ENCODE measurements at regions not wholly inside any gene's neighbourhood (a gene's known extent, or its start where the extent isn't known, plus 50 kb on each side); places are given as distances from the start of the nearest gene placed in this dataset.

DNA sequence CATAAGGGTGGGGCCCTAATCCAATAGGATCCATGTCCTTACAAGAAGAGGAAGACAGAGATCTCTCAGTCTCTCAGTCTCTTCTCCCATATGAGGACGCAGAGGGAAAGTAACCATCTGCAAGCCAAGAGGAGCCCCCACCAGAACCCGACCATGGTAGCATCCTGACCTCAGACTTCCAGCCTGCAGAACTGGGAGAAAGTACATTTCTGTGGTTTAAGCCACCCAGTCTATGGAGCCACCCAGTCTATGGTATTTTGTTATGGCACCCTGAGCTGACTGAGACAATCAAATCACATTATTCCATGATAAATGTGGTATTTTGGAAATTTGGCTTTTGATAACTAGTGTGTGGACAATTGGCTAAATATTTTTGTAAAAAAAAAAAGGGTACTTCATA is 101.5 kb upstream of the TMC3 start:
- DNase-seq: no peak

DNA sequence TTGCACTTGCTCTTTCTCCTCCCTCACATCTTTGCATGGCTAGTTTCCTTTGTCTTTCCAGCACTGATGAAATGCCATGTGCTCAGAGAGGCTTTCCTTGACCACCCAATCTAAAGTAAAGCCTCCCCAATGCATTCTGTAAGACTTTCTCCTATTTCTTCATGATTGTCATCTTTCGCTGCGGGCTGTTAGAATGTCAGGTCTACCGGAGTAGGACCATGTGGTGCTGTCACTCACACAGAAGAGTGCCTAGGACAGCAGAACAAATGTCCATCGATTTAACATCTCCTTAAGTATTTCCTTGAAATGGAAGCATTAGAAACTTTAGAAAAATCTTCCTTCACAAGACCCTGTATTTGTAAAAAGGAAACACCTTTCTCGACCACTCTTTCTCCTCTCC is 99.9 kb upstream of the TMC3 start:
- no peak for DNase-seq

DNA sequence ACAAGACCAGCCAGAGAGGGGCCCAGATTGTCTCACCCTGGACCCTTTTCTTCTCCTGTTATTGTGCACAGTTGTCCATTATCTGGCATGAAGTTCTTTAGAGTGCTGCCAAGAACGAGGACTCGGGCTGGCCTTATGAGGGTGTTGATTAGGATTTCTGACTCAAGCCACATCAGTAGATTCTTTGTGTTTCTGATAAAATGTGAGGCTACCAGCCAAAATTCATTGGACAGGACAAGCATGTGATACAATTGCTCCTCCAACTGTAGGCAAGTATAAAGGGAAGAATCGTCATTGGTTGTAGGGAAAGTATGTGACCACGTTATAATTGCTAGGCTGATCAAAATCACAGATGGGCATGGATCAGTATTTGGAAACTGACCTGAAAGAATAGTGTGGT is 99.2 kb upstream of the TMC3 start:
- DNase-seq: no peak

DNA sequence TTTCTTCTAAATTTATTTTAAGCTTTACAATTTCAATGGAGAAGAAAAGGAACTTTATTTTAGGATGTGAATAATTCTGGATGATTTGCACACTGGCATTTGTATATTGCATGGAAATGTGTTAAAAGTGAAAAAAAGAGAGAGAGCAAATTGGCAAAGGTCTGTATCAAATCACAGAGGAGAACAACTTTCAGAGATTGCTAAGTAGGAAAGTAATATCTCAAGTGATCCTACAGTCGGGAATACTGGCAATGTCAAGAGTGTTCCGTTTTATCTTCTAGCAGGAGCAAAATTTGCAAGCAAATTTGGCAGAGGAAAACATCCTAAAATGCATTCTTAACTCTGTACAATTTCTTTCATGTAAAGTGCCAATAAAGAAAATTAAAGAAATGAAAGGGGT is 97.1 kb upstream of the TMC3 start:
- no peak for DNase-seq

DNA sequence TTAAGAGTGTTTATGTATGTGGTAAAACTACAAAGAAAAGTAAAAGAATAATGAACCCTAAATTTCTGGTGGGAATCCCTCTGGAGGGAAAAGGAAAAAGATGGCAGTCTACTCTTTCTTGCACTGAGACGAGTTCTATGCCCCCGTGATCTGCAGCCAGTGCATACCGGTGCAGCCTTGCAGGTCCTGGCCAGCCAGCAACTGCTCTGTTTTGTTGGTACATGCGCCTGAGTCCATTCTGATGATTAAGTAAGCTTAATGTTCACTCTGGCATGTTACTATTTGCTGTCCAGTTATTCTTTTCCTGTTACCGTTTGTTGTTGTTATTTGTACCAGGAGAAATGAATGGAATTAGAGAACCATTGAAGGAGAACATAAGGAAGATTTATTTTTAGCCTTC is 95.1 kb upstream of the TMC3 start:
- DNase-seq: no peak

DNA sequence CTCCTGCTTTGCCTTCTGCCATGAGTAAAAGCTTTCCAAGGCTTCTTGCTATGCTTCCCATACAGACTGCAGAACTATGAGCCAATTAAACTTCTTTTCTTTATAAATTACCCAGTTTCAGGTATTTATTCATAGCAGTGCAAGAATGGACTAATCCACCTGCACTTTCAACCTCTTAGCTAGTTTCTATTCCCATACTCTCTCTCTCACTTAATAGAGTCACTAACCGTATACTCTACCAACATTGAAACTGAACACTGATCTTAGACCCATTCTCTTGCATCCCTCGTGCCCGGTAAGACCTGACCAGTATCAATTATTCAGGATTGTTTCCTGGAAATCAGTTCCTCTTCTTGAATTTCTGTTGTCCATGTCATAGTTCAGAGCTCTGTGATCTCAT is 92.7 kb upstream of the TMC3 start:
- DNase-seq: no peak

DNA sequence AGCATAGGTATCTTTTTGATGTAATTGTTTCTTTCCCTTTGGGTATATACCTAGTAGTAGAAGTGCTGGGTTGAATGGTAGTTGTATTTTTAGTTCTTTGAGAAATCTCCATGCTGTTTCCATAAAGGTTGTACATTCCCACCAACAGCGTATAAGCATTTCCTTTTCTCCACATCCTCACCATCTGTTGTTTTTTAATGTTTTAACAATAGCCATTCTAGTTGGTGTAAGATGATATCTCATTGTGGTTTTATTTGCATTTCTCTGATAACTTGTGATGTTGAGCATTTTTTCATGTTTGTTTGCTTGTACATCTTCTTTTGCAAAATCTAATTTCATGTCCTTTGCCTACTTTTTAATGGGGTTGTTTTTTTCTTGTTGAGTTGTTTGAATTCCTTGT is 80.0 kb upstream of the TMC3 start:
- DNase-seq: no peak

DNA sequence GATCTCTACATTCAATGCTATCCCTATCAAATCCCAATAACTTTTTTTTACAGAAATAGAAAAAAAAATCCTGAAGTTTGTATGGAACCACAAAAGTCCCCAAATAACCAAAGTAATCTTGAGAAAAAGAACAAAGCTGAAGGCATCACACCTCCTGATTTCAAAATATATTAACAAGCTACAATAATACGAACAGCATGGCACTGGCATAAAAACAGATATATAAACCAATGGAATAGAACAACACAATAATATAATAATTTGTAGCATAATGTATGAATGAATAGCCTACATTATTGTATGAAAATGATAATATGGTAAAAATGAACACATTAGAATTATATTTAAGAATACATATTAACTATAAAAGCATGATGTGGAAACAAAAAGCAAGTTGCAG is 76.7 kb upstream of the TMC3 start:
- DNase-seq: no peak

DNA sequence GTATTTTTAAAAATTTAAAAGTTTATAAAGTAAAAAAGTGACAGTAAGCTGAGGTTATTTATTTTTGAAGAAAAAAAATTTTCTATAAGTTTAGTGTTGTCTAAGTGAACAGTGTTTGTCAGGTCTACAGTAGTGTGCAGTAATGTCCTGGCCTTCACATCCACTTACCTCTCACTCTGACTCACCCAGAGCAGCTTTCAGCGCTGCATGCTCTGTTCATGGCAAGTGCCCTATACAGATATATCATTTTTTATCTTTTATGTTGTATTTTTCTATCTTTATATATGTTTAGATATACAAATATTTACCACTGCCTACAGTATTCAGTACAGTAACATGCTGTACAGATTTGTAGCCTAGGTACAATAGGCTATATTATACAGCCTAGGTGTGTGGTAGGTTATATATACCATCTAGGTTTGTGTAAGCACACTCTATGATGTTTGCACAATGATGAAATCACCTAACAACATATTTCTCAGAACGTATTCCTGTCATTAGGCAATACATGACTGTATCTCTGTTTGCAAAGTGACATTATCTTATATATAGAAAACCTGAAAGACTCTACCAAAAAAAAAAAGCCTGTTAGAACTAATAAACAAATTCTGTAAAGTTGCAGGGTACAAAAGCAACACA is 75.9 kb upstream of the TMC3 start:
- no peak for DNase-seq

DNA sequence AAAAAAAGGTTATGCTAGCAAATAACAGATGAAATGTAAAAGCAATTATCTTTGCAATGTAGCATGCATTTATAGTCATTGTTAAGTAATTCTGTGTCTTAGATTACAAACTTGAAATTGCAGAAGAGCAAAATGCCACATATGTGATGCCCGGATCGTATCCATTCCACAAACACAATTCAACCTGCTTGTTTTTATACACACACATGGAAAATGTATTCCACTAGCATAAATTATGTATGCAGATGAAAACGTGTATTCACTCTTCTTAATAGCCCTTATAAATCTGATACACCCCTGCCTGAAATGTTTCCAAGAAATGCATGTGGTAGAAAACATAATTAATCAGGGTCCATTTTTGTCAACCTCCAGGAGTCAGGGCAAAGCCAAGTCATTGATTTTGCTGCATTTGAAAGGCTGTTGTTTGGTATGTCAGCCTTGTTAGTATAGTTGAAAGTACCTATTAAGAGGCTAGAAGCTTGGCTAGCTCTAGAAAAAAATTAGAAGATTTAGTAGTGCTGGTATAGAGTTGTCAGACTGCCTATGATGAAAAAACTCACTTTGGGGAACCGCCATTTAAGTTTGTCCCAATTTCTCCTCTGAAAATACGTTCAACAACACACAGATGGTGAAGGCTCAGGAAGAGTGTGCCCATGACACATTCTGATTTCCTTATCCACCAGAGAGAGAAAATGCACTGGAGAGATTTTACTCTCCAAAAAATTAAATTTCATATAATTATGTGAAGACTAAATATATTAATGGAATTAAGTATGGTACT is 69.2 kb upstream of the TMC3 start:
- no peak for DNase-seq

DNA sequence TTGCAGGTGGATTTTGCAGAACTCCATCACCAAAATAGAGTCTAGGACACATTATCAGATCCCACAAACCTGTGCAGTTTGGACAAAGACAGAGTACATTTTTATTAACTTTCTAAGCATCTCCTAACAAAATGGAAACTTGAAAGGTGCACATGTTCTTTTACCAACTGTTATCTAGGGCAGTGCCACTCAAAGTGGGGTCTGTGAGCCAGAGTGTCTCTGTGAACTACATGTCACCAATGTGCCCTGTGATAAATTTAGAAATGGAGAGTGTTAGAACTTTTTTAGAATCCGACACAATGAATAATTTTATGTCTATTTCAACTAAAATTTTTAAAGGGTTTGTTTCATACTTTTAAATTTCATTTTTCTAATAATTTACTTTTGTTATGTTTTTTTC is 68.4 kb upstream of the TMC3 start:
- no peak for DNase-seq

DNA sequence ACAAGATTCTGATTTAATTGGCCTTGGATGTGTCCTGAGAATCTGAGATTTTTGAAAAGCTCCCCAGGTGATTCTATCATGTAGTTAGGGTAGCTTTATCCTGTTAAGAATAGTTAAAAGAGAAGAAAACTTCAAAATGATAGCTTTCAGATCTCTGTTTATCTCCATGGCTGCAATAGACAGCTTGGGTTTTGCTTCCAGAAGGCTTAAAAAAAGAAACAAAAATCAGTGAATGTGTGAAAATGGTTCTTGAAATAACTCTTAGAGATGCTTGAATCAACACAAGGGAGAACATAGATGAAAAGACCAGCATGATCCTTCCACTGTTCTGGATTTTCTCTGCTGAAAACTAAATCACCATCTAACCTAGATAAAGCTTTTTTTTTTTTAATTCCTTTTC is 60.8 kb upstream of the TMC3 start:
- DNase-seq: no peak

DNA sequence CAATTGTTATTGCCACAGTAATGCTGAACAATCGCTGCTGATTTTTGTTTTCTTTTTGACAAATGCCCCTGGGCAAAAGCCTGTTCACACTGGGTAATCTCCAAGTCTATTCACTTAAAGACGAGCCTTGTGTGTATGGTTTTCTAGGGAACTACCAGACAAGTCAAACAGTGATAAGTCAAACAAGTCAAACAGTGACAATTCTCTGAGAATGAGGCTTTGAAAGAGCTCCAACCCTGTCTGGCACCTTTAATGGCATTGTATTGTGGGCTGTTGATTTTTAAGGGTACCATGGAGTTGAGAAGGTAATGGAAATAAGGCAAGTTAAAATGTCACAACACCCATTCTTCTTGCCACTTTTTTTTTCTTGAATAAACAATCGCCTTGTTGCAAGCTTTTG is 59.4 kb upstream of the TMC3 start:
- DNase-seq: no peak

DNA sequence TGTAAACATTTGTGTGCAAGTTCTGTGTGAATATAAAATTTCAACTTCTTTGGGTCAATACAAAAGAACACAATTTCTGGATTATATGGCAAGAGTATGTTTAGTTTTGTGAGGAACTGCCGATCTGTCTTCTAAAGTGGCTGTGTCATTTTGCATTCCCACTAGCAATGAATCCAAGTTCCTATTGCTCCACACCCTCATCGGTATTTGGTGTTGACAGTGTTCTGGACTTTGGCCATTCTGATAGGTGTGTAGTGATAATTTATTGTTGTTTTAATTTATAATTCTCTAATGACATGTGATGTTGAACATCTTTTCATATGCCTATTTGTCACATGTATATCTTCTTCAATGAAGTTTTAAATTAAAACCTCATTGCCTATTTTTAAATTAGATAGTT is 58.2 kb upstream of the TMC3 start:
- DNase-seq: no peak

DNA sequence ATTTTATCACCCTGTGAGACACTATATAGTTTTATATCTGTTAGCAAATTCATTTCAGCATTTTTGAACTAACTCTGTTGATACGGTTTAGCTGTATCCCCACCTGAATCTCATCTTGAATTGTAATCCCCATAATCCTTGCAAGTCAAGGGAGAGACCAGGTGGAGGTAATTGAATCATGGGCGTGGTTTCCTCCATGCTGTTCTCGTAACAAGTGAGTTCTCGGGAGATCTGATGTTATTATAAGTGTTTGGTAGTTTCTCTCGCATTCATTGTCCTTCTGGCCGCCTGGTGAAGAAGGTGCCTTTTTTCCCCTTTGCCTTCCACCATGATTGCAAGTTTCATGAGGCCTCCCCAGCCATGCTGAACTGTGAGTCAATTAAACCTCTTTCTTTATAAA is 53.2 kb upstream of the TMC3 start:
- no peak for DNase-seq

DNA sequence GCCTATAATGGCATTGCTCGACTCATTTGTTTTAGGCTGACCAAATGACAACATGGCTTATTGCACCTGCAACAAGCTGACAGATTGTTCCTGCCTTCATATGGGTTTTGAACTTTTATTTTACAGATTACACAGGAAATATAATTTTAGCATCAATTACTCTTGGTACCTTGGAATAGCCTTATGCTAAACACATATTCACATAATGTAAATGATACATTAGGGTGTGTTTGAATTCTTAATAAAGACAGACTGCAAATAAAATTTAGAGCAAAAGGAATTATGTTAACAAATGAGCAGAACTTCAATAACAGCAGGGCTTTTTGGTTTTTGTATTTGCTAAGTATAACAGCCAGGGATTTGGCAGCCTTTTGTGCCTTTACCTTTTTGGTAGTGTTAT is 51.9 kb upstream of the TMC3 start:
- no peak for DNase-seq
